Stomach (tissue), 8 donors: ENCODE measurements at regions not wholly inside any gene's neighbourhood (a gene's known extent, or its start where the extent isn't known, plus 50 kb on each side); places are given as distances from the start of the nearest gene placed in this dataset.

ENCODE experiments used
- DNase-seq, 2 donors: peaks; one replicate each; pipeline versions ENCODE4 v3.0.0 to v3.0.0-alpha.2; 2013 to 2019
- H3K27ac ChIP-seq, 5 donors: fragments of 200-600 bp in 4 of 5; sonication (generic) in 4 of 5; one replicate each; pipeline ENCODE4 v1.5.1; 2013 to 2019; ENCODE audit warnings: mild to moderate bottlenecking in 1 of 5, moderate library complexity in 1 of 5
- H3K27me3 ChIP-seq, 3 donors: fragments of 200-600 bp; sonication (generic); one replicate each; pipeline ENCODE4 v1.5.1; 2017 to 2019; ENCODE audit warnings: mixed run types in 1 of 3
- H3K36me3 ChIP-seq, 4 donors: fragments of 200-600 bp; sonication (generic); 1 replicate in 3 of 4; 2 replicates in 1 of 4; pipeline ENCODE4 v1.5.1; 2016 to 2019
- H3K4me1 ChIP-seq, 4 donors: fragments of 200-600 bp; sonication (generic); one replicate each; pipeline ENCODE4 v1.5.1; 2016 to 2019
- H3K4me3 ChIP-seq, 4 donors: fragments of 200-600 bp; sonication (generic) in 3 of 4; one replicate each; pipeline ENCODE4 v1.5.1; 2016 to 2019; ENCODE audit warnings: mild to moderate bottlenecking in 1 of 4
- H3K9me3 ChIP-seq, 4 donors: fragments of 200-600 bp; sonication (generic); one replicate each; pipeline ENCODE4 v1.5.1; 2016 to 2019
- EP300 ChIP-seq: sonication (generic); formaldehyde crosslinking; IDR thresholded peaks from one replicate; pipeline ENCODE4 v1.6.1; 2017; ENCODE audit warnings: antibody characterized with exemption
- POLR2A ChIP-seq, 4 donors: fragments of 450-650 bp; IDR thresholded peaks; one replicate each; pipeline ENCODE4 v1.6.1; 2016; ENCODE audit warnings: antibody characterized with exemption in 4 of 4, control low read depth in 2 of 4, mild to moderate bottlenecking in 1 of 4, moderate library complexity in 1 of 4
- POLR2AphosphoS5 ChIP-seq, 3 donors: sonication (generic); formaldehyde crosslinking; IDR thresholded peaks; one replicate each; pipeline ENCODE4 v1.6.1; 2016; ENCODE audit warnings: antibody characterized with exemption in 3 of 3
- WGBS, 5 donors: extraction: QIAGEN DNeasy Blood & Tissue Kit in 3 of 5; methylation state at CpG; one replicate each; pipeline versions ENCODE4 v1.1.5 to v1.1.7; 2013 to 2018; 5-methylcytosine and 5-hydroxymethylcytosine counted together
- intact Hi-C: fragments of 100-400 bp; cut with DNase I; formaldehyde crosslinking; loops from one replicate; pipeline ENCODE4 v1.15.1; 2023; ENCODE audit warnings: low total_unique reads
- TF ChIP-seq, protein P1 (sequence below), 7 experiments: fragments of 450-650 bp in 4 of 7; fragments of 200-600 bp in 3 of 7; sonication (generic) in 3 of 7; IDR thresholded peaks; one replicate each; pipeline ENCODE4 v1.5.1; 2016 to 2019; ENCODE audit warnings: antibody characterized with exemption in 7 of 7, control low read depth in 2 of 7, mild to moderate bottlenecking in 1 of 7
- donor health status: healthy with polysubstance abuse.
- donor health status: Bipolar disorder and iron deficiency.
- donor health status: healthy.

DNA sequence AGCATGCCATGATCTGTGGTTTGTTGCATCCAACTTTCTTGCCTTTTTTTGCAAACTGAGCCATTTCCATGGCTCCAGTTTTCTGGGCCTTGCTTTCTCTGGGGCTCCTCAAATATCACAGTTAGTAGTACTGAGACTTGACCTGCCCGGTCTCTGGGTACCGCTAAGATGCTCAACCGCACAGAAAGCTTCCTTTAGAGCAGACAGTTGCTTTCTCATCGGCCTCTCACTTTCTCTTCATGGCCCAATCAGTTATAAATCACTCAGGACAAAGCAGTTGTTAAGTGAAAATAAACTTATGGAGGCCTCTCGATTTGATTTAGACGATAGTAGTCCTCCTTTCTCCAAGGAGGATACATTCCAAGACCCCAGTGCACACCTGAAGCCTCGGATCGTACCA, 141.2 kb upstream of the ASB18 start:
- Histone ChIP-seq H3K4me1 (no peaks in the 10 kb centered on the region), H3K36me3 (no peaks in the 10 kb centered on the region), H3K27me3 (no peaks in the 10 kb centered on the region), H3K27ac (no peak overlapping the region), H3K4me3 (no peak overlapping the region), H3K9me3 (peaks cover 0 to 11% (median 5%) of the 10 kb centered on the region in 4 donors)
- TF ChIP-seq POLR2A (IDR thresholded peaks at IDR 0.05) (no peak), EP300 (no peak), POLR2AphosphoS5 (IDR thresholded peaks at IDR 0.05) (no peak)
- TF ChIP-seq, protein P1, sequence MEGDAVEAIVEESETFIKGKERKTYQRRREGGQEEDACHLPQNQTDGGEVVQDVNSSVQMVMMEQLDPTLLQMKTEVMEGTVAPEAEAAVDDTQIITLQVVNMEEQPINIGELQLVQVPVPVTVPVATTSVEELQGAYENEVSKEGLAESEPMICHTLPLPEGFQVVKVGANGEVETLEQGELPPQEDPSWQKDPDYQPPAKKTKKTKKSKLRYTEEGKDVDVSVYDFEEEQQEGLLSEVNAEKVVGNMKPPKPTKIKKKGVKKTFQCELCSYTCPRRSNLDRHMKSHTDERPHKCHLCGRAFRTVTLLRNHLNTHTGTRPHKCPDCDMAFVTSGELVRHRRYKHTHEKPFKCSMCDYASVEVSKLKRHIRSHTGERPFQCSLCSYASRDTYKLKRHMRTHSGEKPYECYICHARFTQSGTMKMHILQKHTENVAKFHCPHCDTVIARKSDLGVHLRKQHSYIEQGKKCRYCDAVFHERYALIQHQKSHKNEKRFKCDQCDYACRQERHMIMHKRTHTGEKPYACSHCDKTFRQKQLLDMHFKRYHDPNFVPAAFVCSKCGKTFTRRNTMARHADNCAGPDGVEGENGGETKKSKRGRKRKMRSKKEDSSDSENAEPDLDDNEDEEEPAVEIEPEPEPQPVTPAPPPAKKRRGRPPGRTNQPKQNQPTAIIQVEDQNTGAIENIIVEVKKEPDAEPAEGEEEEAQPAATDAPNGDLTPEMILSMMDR (IDR thresholded peaks at IDR 0.05): no peak
- WGBS, 5 donors: 87 to 95% (median 94%) methylated on average over 8 of the region's 8 CpGs
- no peak for DNase-seq
- intact Hi-C loops: no loop called here

DNA sequence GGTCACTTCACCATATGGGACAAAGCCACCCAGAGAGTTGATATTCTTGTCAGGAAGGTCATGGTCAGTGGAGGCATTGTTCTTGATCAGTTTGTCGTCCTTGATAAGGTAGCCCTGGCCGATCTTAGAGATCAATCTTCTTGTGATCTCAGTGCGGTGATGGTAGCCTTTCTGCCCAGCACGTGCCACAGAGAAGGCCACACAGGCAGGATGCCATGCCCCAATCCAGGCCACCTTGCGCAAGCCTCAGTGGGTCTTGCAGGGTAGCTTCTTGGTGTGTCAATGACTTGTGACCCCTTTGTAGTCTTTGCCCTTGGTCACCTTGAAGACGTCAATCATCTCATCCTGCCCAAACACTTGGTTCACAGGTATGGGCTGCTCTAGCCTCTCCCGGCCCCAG, 143.9 kb upstream of the ASB18 start:
- no peaks in the 10 kb centered on the region for H3K36me3 ChIP-seq
- 90 to 96% (median 95%) methylated on average over 7 of the region's 7 CpGs for WGBS, 5 donors
- TF ChIP-seq EP300 (no peak), POLR2A (IDR thresholded peaks at IDR 0.05) (no peak), POLR2AphosphoS5 (IDR thresholded peaks at IDR 0.05) (no peak)
- TF ChIP-seq, protein P1 (IDR thresholded peaks at IDR 0.05): no peak
- no peak for DNase-seq
- H3K9me3 ChIP-seq: peaks cover 0 to 11% (median 5%) of the 10 kb centered on the region in 4 donors
- intact Hi-C loops: no loop called here
- no peak overlapping the region for H3K4me3 ChIP-seq
- no peak overlapping the region for H3K27ac ChIP-seq
- no peaks in the 10 kb centered on the region for H3K4me1 ChIP-seq
- no peaks in the 10 kb centered on the region for H3K27me3 ChIP-seq

DNA sequence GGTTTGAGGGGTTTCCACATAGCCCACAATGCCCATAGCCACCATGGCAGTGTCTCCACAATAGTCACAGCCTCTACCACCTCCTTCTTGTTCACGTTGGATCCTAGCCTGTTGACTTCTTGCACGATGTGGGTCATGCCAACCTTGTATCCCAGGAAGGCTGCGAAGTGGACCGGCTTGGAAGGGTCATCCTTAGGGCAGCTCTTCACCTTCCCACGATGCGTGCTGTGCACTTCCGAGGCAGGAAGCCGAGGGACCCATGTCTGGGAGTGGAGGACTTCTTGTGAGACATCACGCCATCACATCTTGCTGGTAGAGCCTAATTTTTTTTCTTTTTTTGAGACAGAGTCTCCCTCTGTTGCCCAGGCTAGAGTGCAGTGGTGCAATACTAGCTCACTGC, 144.6 kb upstream of the ASB18 start:
- no peak for DNase-seq
- H3K4me1 ChIP-seq: no peaks in the 10 kb centered on the region
- intact Hi-C loops: no loop called here
- WGBS, 5 donors: 92 to 98% (median 94%) methylated on average over 9 of the region's 9 CpGs
- TF ChIP-seq POLR2AphosphoS5 (IDR thresholded peaks at IDR 0.05) (no peak), EP300 (no peak), POLR2A (IDR thresholded peaks at IDR 0.05) (no peak)
- TF ChIP-seq, protein P1 (IDR thresholded peaks at IDR 0.05): no peak
- no peaks in the 10 kb centered on the region for H3K36me3 ChIP-seq
- H3K4me3 ChIP-seq: no peak overlapping the region
- no peak overlapping the region for H3K27ac ChIP-seq
- peaks cover 0 to 11% (median 5%) of the 10 kb centered on the region in 4 donors for H3K9me3 ChIP-seq
- H3K27me3 ChIP-seq: no peaks in the 10 kb centered on the region

DNA sequence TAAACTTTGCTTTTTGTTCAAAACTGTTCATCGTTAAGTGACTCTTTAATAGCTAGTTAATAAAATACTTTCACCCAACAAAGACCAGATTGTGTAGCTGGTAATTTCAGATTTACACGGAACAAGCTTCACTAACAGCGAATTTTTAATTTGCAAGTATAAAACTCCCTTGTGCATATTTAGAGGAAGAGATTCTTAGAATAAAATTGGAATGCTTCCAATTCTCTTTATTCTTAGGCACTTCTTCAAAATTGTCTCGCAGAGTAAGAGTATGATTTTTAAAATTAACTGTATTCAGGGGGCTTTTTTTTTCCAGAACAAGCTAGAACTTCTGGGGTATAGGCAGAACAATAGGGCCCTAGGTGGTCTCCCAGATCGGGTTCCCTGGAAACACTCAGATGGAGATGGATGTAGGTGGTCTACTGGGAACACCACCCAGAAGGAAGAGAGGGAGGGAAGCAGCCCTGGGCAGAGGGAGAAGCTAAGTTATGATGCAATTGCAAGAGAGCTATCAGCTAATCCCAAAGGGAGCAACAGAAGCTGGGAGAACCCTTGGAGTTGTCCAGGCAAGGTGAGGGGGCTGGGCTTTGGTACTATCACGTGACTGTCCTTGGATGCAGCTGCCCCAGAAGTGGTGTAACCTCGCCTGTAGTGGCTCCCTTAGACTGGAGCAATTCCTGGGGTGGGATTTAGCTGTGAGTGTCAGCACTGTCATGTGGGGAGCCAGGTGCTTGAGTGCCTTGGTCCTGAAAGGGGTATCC, 151.7 kb upstream of the ASB18 start:
- Histone ChIP-seq H3K9me3 (no peaks in the 10 kb centered on the region), H3K27ac (no peak overlapping the region), H3K4me3 (no peak overlapping the region), H3K36me3 (no peaks in the 10 kb centered on the region), H3K4me1 (no peaks in the 10 kb centered on the region), H3K27me3 (no peaks in the 10 kb centered on the region)
- DNase-seq: no peak
- WGBS, 5 donors: 63 to 77% (median 72%) methylated on average over 7 of the region's 7 CpGs
- TF ChIP-seq POLR2AphosphoS5 (IDR thresholded peaks at IDR 0.05) (no peak), POLR2A (IDR thresholded peaks at IDR 0.05) (no peak), EP300 (no peak)
- TF ChIP-seq, protein P1 (IDR thresholded peaks at IDR 0.05): no peak
- intact Hi-C loops: no loop called here
